OCI-LY1 (cell line): ENCODE measurements at regions not wholly inside any gene's neighbourhood (a gene's known extent, or its start where the extent isn't known, plus 50 kb on each side); places are given as distances from the start of the nearest gene placed in this dataset.

ENCODE experiments used
- H2AFZ ChIP-seq: fragments of 200-600 bp; sonication (generic), shearing (Covaris generic); 2 replicates; pipeline ENCODE4 v1.6.0; 2014; ENCODE audit warnings: antibody characterized with exemption, mild to moderate bottlenecking, low read length
- H3F3A ChIP-seq: fragments of 200-600 bp; sonication (generic), shearing (Covaris generic); 2 replicates; pipeline ENCODE4 v1.6.0; 2014; ENCODE audit warnings: mild to moderate bottlenecking, antibody characterized with exemption, low read length, moderate library complexity; ENCODE audit not compliant: insufficient read depth
- H3K27ac ChIP-seq: fragments of 200-600 bp; sonication (generic); 2 replicates; pipeline ENCODE4 v1.5.1; 2014; ENCODE audit warnings: low read length, mixed run types, mild to moderate bottlenecking, low read depth; ENCODE audit not compliant: poor library complexity, severe bottlenecking
- H3K27me3 ChIP-seq: fragments of 200-600 bp; sonication (generic); 2 replicates; pipeline ENCODE4 v1.6.0; 2014; ENCODE audit warnings: antibody characterized with exemption, mild to moderate bottlenecking, low read length, moderate library complexity; ENCODE audit not compliant: insufficient read depth
- H3K36me3 ChIP-seq: fragments of 200-600 bp; sonication (generic); 2 replicates; pipeline ENCODE4 v1.6.1; 2014; ENCODE audit warnings: mild to moderate bottlenecking, antibody characterized with exemption, low read length, moderate library complexity, mixed read lengths; ENCODE audit not compliant: insufficient read depth
- H3K4me1 ChIP-seq: fragments of 200-600 bp; sonication (generic); 2 replicates; pipeline ENCODE4 v1.5.1; 2014; ENCODE audit warnings: mild to moderate bottlenecking, low read length, moderate library complexity; ENCODE audit not compliant: insufficient read depth, severe bottlenecking
- H3K4me2 ChIP-seq: fragments of 200-600 bp; sonication (generic), shearing (Covaris generic); 2 replicates; pipeline ENCODE4 v1.6.1; 2014; ENCODE audit warnings: low read length
- H3K4me3 ChIP-seq: fragments of 200-600 bp; sonication (generic); 2 replicates; pipeline ENCODE4 v1.5.1; 2014; ENCODE audit warnings: low read length, low read depth, mild to moderate bottlenecking, mixed read lengths; ENCODE audit not compliant: poor library complexity, severe bottlenecking
- H3K79me2 ChIP-seq: fragments of 200-600 bp; shearing (Covaris generic); 2 replicates; pipeline ENCODE4 v1.6.1; 2016; ENCODE audit warnings: mixed run types, low read length, mixed read lengths; ENCODE audit not compliant: insufficient read depth
- H3K9ac ChIP-seq: fragments of 200-600 bp; sonication (generic), shearing (Covaris generic); 2 replicates; pipeline ENCODE4 v1.6.1; 2014; ENCODE audit warnings: mild to moderate bottlenecking, low read length, mixed read lengths
- H3K9me2 ChIP-seq: fragments of 200-600 bp; sonication (generic), shearing (Covaris generic); 2 replicates; pipeline ENCODE4 v1.6.1; 2014; ENCODE audit warnings: low read depth, mild to moderate bottlenecking, low read length, mixed read lengths
- H3K9me3 ChIP-seq: fragments of 200-600 bp; shearing (Covaris generic); 2 replicates; pipeline ENCODE4 v1.6.1; 2014; ENCODE audit warnings: low read length, mixed read lengths
- H4K20me1 ChIP-seq: fragments of 200-600 bp; sonication (generic), shearing (Covaris generic); 2 replicates; pipeline ENCODE4 v1.6.0; 2016; ENCODE audit warnings: mild to moderate bottlenecking, low read length; ENCODE audit not compliant: insufficient read depth
- CTCF ChIP-seq: fragments of 200-600 bp; sonication (generic), shearing (Covaris generic); IDR thresholded peaks from 2 replicates; pipeline ENCODE4 v1.5.1; 2017; ENCODE audit warnings: mild to moderate bottlenecking, antibody characterized with exemption, low read length, moderate library complexity, mixed read lengths
- EZH2 ChIP-seq: fragments of 200-600 bp; sonication (generic), shearing (Covaris generic); IDR thresholded peaks from 2 replicates; pipeline ENCODE4 v1.8.0; 2017; ENCODE audit warnings: borderline replicate concordance, mixed run types, mild to moderate bottlenecking, antibody characterized with exemption, low read length, moderate library complexity, mixed read lengths

- Histone ChIP-seq H3F3A (no peaks in the 10 kb centered on the region), H3K36me3 (no peaks in the 10 kb centered on the region), H3K27me3 (no peaks in the 10 kb centered on the region), H4K20me1 (no peaks in the 10 kb centered on the region), H2AFZ (no peak overlapping the region), H3K9ac (no peak overlapping the region), H3K4me2 (no peak overlapping the region), H3K4me1 (no peaks in the 10 kb centered on the region), H3K9me3 (no peaks in the 10 kb centered on the region), H3K4me3 (no peak overlapping the region), H3K9me2 (no peaks in the 10 kb centered on the region), H3K27ac (no peak overlapping the region), H3K79me2 (no peaks in the 10 kb centered on the region)
- TF ChIP-seq EZH2 (no peak), CTCF (no peak)
These were observed 112.4 kb upstream of the VSTM2B start for GRCh38 chr19:29413435-29413834.

DNA sequence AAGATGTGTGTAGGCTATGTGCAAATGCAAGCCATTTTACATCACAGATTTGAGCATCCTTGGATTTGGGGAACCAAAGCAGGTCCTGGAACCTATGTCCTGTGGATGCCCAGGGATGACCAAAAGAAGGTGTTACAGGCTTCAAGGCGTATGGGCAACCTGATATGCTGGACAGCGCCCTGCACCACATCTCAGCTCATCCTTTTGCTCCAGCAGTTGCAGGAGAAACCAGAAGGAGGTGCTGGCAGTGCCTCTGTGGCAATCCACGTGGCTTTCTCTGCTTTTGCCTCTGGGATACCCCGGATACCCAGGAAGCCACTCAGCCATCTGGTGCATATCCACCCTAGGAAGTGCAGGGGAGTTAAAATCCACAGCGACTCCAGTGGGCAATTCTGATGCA, 110.3 kb upstream of the VSTM2B start:
- Histone ChIP-seq H3K4me1 (no peaks in the 10 kb centered on the region), H3K79me2 (no peaks in the 10 kb centered on the region), H3K4me3 (no peak overlapping the region), H3K9me2 (no peaks in the 10 kb centered on the region), H3F3A (no peaks in the 10 kb centered on the region), H2AFZ (no peak overlapping the region), H4K20me1 (no peaks in the 10 kb centered on the region), H3K36me3 (no peaks in the 10 kb centered on the region), H3K27me3 (no peaks in the 10 kb centered on the region), H3K9ac (no peak overlapping the region), H3K9me3 (no peaks in the 10 kb centered on the region), H3K4me2 (no peak overlapping the region), H3K27ac (no peak overlapping the region)
- no peak for TF ChIP-seq CTCF
- TF ChIP-seq EZH2, result no peak

DNA sequence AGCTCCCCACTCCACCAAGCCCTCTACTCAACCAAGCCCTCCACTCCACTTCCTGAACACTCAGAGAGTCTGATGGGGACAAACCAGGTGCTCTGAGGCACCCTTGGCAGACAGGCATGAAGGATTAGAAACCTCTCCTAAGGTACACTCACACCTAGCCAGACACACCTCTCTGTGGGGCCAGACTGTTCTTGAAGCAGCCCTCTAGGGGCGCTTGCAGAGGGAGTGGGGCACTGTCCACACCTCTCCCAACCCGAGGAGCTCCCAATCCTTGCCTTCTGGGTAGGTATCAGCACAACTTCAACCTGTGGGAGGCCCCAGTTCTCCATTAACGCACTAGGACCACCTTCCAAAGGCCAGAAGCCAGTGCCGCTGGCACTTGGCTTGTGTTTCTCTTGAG, 108.7 kb upstream of the VSTM2B start:
- Histone ChIP-seq H2AFZ (no peak overlapping the region), H3K9ac (no peak overlapping the region), H3K36me3 (no peaks in the 10 kb centered on the region), H3K4me3 (no peak overlapping the region), H3K27me3 (no peaks in the 10 kb centered on the region), H3K9me2 (no peaks in the 10 kb centered on the region), H3F3A (no peaks in the 10 kb centered on the region), H3K4me1 (no peaks in the 10 kb centered on the region), H3K9me3 (no peaks in the 10 kb centered on the region), H3K79me2 (no peaks in the 10 kb centered on the region), H3K27ac (no peak overlapping the region), H3K4me2 (no peak overlapping the region), H4K20me1 (no peaks in the 10 kb centered on the region)
- TF ChIP-seq EZH2 (no peak), CTCF (no peak)
